ENCODE measurements at regions not wholly inside any gene's neighbourhood (a gene's known extent, or its start where the extent isn't known, plus 50 kb on each side); places are given as distances from the start of the nearest gene placed in this dataset.

DNA sequence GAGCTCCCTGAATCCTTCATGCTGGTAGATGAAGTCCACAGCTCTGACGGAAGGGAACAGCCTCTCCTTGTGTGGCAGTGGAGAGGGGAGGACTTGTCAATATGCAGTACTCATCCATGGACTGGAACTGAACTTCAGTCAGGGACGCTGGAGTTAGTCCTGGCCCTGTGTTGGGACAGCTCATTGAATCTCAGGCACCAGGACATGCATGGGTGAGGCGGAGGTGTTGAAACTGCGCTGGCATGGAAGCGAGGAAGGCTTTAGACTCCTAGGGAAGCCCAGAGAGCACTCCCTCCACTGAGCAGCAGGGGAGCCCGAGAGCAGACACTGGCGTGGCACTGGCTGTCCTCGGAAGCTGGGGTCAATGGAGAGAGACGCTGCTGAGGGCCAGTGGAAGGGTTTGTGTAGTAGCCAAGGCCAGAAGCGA lies 161.3 kb upstream of the GGTLC1 start:
- TF ChIP-seq EZH2 (IDR thresholded peaks at IDR 0.05; ENCODE audit: insufficient read depth, low read length), result no peak
- TF ChIP-seq, protein P1, sequence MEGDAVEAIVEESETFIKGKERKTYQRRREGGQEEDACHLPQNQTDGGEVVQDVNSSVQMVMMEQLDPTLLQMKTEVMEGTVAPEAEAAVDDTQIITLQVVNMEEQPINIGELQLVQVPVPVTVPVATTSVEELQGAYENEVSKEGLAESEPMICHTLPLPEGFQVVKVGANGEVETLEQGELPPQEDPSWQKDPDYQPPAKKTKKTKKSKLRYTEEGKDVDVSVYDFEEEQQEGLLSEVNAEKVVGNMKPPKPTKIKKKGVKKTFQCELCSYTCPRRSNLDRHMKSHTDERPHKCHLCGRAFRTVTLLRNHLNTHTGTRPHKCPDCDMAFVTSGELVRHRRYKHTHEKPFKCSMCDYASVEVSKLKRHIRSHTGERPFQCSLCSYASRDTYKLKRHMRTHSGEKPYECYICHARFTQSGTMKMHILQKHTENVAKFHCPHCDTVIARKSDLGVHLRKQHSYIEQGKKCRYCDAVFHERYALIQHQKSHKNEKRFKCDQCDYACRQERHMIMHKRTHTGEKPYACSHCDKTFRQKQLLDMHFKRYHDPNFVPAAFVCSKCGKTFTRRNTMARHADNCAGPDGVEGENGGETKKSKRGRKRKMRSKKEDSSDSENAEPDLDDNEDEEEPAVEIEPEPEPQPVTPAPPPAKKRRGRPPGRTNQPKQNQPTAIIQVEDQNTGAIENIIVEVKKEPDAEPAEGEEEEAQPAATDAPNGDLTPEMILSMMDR (IDR thresholded peaks at IDR 0.05; ENCODE audit: insufficient read depth, low read depth, low read length), result no peak
